ENCODE measurements at regions not wholly inside any gene's neighbourhood (a gene's known extent, or its start where the extent isn't known, plus 50 kb on each side); places are given as distances from the start of the nearest gene placed in this dataset.

GRCh38 chr5:4866817-4867216, 273.3 kb upstream of the ADAMTS16 start:
- Histone ChIP-seq H3K4me3 (no peak overlapping the region), H3K9me3 (no peaks in the 10 kb centered on the region), H3K27ac (no peak overlapping the region), H3K27me3 (no peaks in the 10 kb centered on the region), H3K36me3 (no peaks in the 10 kb centered on the region), H3K4me1 (no peaks in the 10 kb centered on the region)
- WGBS, 2 donors (ENCODE audit: low coverage in 1 of 2) = 80 to 93% methylated on average over 1 to 6 of the region's 21 CpGs
- ATAC-seq = no peak
- TF ChIP-seq EP300 (IDR thresholded peaks at IDR 0.05) (no peak), POLR2A (IDR thresholded peaks at IDR 0.05) (no peak), POLR2AphosphoS5 (IDR thresholded peaks at IDR 0.05) (no peak)
- TF ChIP-seq, protein P1, sequence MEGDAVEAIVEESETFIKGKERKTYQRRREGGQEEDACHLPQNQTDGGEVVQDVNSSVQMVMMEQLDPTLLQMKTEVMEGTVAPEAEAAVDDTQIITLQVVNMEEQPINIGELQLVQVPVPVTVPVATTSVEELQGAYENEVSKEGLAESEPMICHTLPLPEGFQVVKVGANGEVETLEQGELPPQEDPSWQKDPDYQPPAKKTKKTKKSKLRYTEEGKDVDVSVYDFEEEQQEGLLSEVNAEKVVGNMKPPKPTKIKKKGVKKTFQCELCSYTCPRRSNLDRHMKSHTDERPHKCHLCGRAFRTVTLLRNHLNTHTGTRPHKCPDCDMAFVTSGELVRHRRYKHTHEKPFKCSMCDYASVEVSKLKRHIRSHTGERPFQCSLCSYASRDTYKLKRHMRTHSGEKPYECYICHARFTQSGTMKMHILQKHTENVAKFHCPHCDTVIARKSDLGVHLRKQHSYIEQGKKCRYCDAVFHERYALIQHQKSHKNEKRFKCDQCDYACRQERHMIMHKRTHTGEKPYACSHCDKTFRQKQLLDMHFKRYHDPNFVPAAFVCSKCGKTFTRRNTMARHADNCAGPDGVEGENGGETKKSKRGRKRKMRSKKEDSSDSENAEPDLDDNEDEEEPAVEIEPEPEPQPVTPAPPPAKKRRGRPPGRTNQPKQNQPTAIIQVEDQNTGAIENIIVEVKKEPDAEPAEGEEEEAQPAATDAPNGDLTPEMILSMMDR (IDR thresholded peaks at IDR 0.05) = no peak

DNA sequence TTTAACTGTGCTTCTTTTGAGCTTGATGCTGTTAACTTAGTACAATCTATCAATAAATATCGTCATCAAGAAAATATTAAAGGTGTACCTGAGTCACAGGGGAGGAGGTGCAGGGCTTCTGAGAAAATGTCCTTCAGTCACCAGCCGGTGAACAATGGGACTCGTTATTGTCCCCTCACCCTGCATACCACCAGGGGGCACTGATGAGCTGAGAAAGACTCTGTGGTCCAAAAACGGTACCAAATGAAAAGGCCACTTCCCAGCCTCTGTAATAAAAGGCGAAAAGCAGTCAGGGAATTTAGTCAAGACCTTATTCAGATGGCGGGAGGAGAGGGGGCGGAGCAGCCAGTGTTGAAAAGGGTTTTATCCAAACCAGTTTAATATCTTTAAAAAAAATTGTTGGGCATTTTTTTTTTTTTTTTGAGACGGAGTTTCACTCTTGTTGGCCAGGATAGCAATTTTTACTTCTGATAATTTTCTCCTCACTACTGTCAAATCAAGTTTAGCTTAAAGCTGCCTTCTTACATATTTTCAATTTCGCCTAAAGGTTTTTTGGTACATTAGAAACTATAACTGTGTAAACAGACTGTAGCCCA, 271.9 kb upstream of the ADAMTS16 start:
- Histone ChIP-seq H3K4me3 (no peak overlapping the region), H3K36me3 (no peaks in the 10 kb centered on the region), H3K27me3 (peaks cover 3% of the 10 kb centered on the region), H3K9me3 (no peaks in the 10 kb centered on the region), H3K4me1 (no peaks in the 10 kb centered on the region), H3K27ac (no peak overlapping the region)
- TF ChIP-seq POLR2A (IDR thresholded peaks at IDR 0.05) (no peak), POLR2AphosphoS5 (IDR thresholded peaks at IDR 0.05) (no peak)
- TF ChIP-seq, protein P1 (IDR thresholded peaks at IDR 0.05) = peak in 3 of 4 experiments; percentile 31 to 66 (median 44)
- WGBS, 2 donors (ENCODE audit: low coverage in 1 of 2) = 29 to 47% methylated on average over 7 to 9 of the region's 9 CpGs
- no peak for ATAC-seq

DNA sequence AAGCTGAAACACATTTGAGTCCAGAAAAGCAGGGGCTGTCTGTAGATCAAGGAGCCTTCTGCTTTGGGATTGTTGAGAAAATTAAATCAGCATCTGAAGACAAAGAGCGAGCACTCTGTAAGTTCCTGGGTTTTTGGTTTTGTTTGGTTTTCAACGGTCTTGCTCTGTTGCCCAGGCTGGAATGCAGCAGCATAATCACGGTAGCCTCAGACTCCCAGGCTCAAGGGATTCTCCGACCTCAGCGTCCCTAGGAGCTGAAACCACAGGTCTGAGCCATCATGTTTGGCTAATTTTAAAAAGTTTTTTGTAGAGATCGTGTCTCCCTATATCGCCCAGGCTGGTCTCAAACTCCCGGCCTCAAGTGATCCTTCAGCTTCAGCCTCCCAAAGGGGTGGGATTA, 266.5 kb upstream of the ADAMTS16 start:
- ATAC-seq = no peak
- WGBS, 2 donors (ENCODE audit: low coverage in 1 of 2) = 69 to 80% methylated on average over 8 of the region's 8 CpGs
- Histone ChIP-seq H3K27ac (no peak overlapping the region), H3K36me3 (no peaks in the 10 kb centered on the region), H3K9me3 (no peaks in the 10 kb centered on the region), H3K4me3 (no peak overlapping the region), H3K27me3 (peaks cover 22% of the 10 kb centered on the region), H3K4me1 (no peaks in the 10 kb centered on the region)
- TF ChIP-seq POLR2AphosphoS5 (IDR thresholded peaks at IDR 0.05) = no peak
- TF ChIP-seq EP300 (IDR thresholded peaks at IDR 0.05) = no peak
- TF ChIP-seq, protein P1 (IDR thresholded peaks at IDR 0.05) = no peak
- TF ChIP-seq POLR2A (IDR thresholded peaks at IDR 0.05) = no peak

- H3K27me3 ChIP-seq = peaks cover 22% of the 10 kb centered on the region
- no peaks in the 10 kb centered on the region for H3K4me1 ChIP-seq
- H3K4me3 ChIP-seq = no peak overlapping the region
- no peaks in the 10 kb centered on the region for H3K36me3 ChIP-seq
- H3K27ac ChIP-seq = no peak overlapping the region
- no peaks in the 10 kb centered on the region for H3K9me3 ChIP-seq
- TF ChIP-seq POLR2A (IDR thresholded peaks at IDR 0.05) (no peak), EP300 (IDR thresholded peaks at IDR 0.05) (no peak), POLR2AphosphoS5 (IDR thresholded peaks at IDR 0.05) (no peak)
- TF ChIP-seq, protein P1 (IDR thresholded peaks at IDR 0.05) = no peak
- WGBS, 2 donors (ENCODE audit: low coverage in 1 of 2) = 57 to 90% methylated on average over 5 to 6 of the region's 10 CpGs
- ATAC-seq = no peak
Observed at GRCh38 chr5:4874097-4874496, 266.0 kb upstream of the ADAMTS16 start.

- no peaks in the 10 kb centered on the region for H3K4me1 ChIP-seq
- no peak for ATAC-seq
- no peaks in the 10 kb centered on the region for H3K36me3 ChIP-seq
- no peak overlapping the region for H3K4me3 ChIP-seq
- WGBS, 2 donors (ENCODE audit: low coverage in 1 of 2) = no CpG with 5 or more reads among the region's 4 CpGs
- H3K9me3 ChIP-seq = no peaks in the 10 kb centered on the region
- H3K27me3 ChIP-seq = peaks cover 22% of the 10 kb centered on the region
- no peak overlapping the region for H3K27ac ChIP-seq
- TF ChIP-seq POLR2A (IDR thresholded peaks at IDR 0.05) (no peak), POLR2AphosphoS5 (IDR thresholded peaks at IDR 0.05) (no peak), EP300 (IDR thresholded peaks at IDR 0.05) (no peak)
- TF ChIP-seq, protein P1 (IDR thresholded peaks at IDR 0.05) = no peak
Observed at GRCh38 chr5:4875942-4876341, 264.2 kb upstream of the ADAMTS16 start.
